GM23248 (cell line): ENCODE measurements at regions not wholly inside any gene's neighbourhood (a gene's known extent, or its start where the extent isn't known, plus 50 kb on each side); places are given as distances from the start of the nearest gene placed in this dataset.
"Not testable (repeated sequence)": the region's sequence is repeated elsewhere in the genome, so short reads cannot be mapped to it uniquely, and the experiment has no call there.

Experiments
- DNase-seq: peaks from one replicate; pipeline ENCODE4 v3.0.0-alpha.2; 2015
- H2AFZ ChIP-seq: fragments of 200-600 bp; sonication (generic); 2 replicates; pipeline ENCODE4 v1.6.1; 2016; ENCODE audit warnings: antibody characterized with exemption
- H3F3A ChIP-seq: fragments of 200-600 bp; sonication (generic); 2 replicates; pipeline ENCODE4 v1.6.1; 2016; ENCODE audit warnings: mild to moderate bottlenecking, antibody characterized with exemption, mixed run types; ENCODE audit not compliant: insufficient read depth
- H3K27ac ChIP-seq: fragments of 200-600 bp; sonication (generic); 2 replicates; pipeline ENCODE4 v1.5.1; 2016; ENCODE audit warnings: mild to moderate bottlenecking
- H3K27me3 ChIP-seq: fragments of 200-600 bp; sonication (generic); replicated peaks from 2 replicates; pipeline ENCODE4 v1.6.1; 2016; ENCODE audit warnings: mild to moderate bottlenecking; ENCODE audit not compliant: insufficient read depth
- H3K36me3 ChIP-seq: fragments of 200-600 bp; sonication (generic); 2 replicates; pipeline ENCODE4 v1.6.1; 2016; ENCODE audit warnings: low read depth, mild to moderate bottlenecking
- H3K4me1 ChIP-seq: fragments of 200-600 bp; sonication (generic); 2 replicates; pipeline ENCODE4 v1.6.1; 2016; ENCODE audit warnings: mild to moderate bottlenecking; ENCODE audit not compliant: insufficient read depth
- H3K4me2 ChIP-seq: fragments of 200-600 bp; sonication (generic); one replicate; pipeline ENCODE4 v1.6.1; 2016; ENCODE audit warnings: mild to moderate bottlenecking; ENCODE audit not compliant: unreplicated experiment
- H3K4me3 ChIP-seq: fragments of 200-600 bp; sonication (generic); 2 replicates; pipeline ENCODE4 v1.5.1; 2016; ENCODE audit warnings: mild to moderate bottlenecking
- H3K79me2 ChIP-seq: fragments of 200-600 bp; sonication (generic); 2 replicates; pipeline ENCODE4 v1.6.1; 2016; ENCODE audit warnings: mild to moderate bottlenecking; ENCODE audit not compliant: insufficient read depth
- H3K9ac ChIP-seq: fragments of 200-600 bp; sonication (generic); 2 replicates; pipeline ENCODE4 v1.6.1; 2016; ENCODE audit warnings: mild to moderate bottlenecking
- H3K9me2 ChIP-seq: fragments of 200-600 bp; sonication (generic); 2 replicates; pipeline ENCODE4 v1.6.1; 2016; ENCODE audit warnings: mixed run types, mild to moderate bottlenecking, moderate library complexity; ENCODE audit not compliant: insufficient read depth
- H3K9me3 ChIP-seq: fragments of 200-600 bp; sonication (generic); one replicate; pipeline ENCODE4 v1.6.1; 2017; ENCODE audit warnings: low read depth
- H4K20me1 ChIP-seq: fragments of 200-600 bp; sonication (generic); 2 replicates; pipeline ENCODE4 v1.6.0; 2016; ENCODE audit not compliant: insufficient read depth
- EZH2 ChIP-seq: fragments of 200-600 bp; sonication (generic); IDR thresholded peaks from 2 replicates; pipeline ENCODE4 v1.6.1; 2018; ENCODE audit warnings: antibody characterized with exemption, mild to moderate bottlenecking; ENCODE audit not compliant: insufficient read depth, poor library complexity, severe bottlenecking
- EZH2phosphoT487 ChIP-seq: fragments of 200-600 bp; sonication (generic); IDR thresholded peaks from 2 replicates; pipeline ENCODE4 v1.6.1; 2018; ENCODE audit warnings: antibody characterized with exemption, moderate library complexity, mild to moderate bottlenecking, low read depth; ENCODE audit not compliant: insufficient read depth
- WGBS, 2 experiments: methylation state at CpG; one replicate each; pipeline ENCODE4 v1.1.6; 2015 to 2017; ENCODE audit warnings: low lambda C conversion rate in 2 of 2, low coverage in 1 of 2; ENCODE audit errors: missing lambda C conversion rate in 2 of 2; 5-methylcytosine and 5-hydroxymethylcytosine counted together
- in situ Hi-C: fragments of 300-500 bp; cut with MboI; formaldehyde crosslinking; loops from 2 replicates; pipeline ENCODE4 v1.15.0; 2020

DNA sequence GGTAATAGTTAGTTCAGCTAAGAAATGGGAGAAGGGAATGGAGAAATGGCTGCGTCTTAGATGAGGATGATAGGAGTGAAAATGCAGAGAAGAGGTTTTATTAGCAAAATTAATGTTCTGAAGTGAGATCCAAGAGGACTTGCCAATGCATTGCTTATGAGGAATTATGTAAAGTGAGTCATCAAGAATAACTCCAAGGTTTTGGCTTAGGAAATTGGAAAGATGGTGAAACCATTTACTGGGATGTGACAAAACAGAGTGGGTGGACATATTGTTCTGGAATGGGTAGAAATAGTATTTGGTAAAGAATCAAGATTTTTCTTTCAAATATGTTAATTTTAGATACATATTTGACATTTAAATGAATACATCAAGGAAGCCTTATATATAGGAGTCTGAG lies 306.6 kb upstream of the CYRIA start:
- 21 to 24% methylated on average over 1 of the region's 1 CpG for WGBS, 2 experiments
- no peak for TF ChIP-seq EZH2
- no peak for TF ChIP-seq EZH2phosphoT487
- no peaks in the 10 kb centered on the region for H3K9me2 ChIP-seq

DNA sequence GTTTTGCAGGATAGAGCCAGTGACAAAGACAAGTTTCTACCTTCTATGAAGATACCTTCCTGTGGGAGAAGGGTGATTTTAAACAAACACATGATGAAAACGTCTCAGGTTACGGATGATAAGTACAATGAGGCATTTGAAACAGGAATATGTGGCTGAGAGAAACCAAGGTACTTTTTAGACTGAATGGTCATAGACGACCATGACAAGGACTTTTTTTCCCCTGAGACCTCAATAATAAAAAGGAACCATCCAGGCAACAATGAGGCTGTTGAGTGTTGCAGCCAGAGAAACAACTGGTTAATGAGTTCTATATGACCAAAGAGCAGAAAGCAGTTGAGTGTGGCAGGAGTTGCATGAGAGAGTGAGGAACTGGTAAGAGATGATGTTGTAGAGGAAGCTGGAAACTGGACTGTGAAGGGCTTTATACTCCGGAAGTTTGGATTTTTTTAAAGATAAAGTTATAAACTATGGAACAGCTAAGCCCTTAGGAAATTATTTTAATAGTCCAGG lies 306.1 kb upstream of the CYRIA start:
- Histone ChIP-seq H3K27me3 (no peaks in the 10 kb centered on the region), H3K36me3 (no peaks in the 10 kb centered on the region), H3K9me2 (no peaks in the 10 kb centered on the region), H2AFZ (no peak overlapping the region), H3K4me3 (no peak overlapping the region), H3K27ac (no peak overlapping the region), H3F3A (no peaks in the 10 kb centered on the region), H4K20me1 (no peaks in the 10 kb centered on the region), H3K79me2 (no peaks in the 10 kb centered on the region), H3K9ac (no peak overlapping the region), H3K4me2 (no peak overlapping the region), H3K4me1 (no peaks in the 10 kb centered on the region), H3K9me3 (no peaks in the 10 kb centered on the region)
- 16 to 22% methylated on average over 4 of the region's 4 CpGs for WGBS, 2 experiments
- no peak for DNase-seq
- TF ChIP-seq EZH2 (no peak), EZH2phosphoT487 (no peak)
- in situ Hi-C loops: no loop called here

More for the DNA sequence above, 306.6 kb upstream of the CYRIA start:
- Histone ChIP-seq H3K4me3 (no peak overlapping the region), H3K4me2 (no peak overlapping the region), H3K4me1 (no peaks in the 10 kb centered on the region), H2AFZ (no peak overlapping the region), H3K36me3 (no peaks in the 10 kb centered on the region), H3K9me3 (no peaks in the 10 kb centered on the region), H3F3A (no peaks in the 10 kb centered on the region), H3K79me2 (no peaks in the 10 kb centered on the region), H3K27ac (no peak overlapping the region), H3K9ac (no peak overlapping the region), H3K27me3 (no peaks in the 10 kb centered on the region), H4K20me1 (no peaks in the 10 kb centered on the region)
- in situ Hi-C loops: no loop called here
- DNase-seq: peak; percentile 11

DNA sequence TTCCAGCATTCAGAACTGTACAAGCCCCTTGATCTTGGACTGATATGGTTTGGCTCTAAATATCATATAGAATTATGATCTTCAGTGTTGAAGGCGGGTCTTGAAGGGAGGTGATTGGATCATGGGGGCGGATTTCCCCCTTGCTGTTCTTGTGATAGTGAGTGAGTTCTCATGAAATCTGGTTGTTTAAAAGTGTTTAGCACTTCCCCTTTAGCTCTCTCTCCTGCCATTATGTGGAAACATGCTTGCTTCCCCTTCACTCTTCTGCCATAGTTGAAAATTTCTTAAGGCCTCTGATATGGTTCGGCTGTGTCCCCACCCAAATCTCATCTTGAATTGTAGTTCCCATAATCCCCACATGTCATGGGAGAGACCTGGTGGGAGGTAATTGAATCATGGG lies 305.3 kb upstream of the CYRIA start:
- H3K27ac ChIP-seq, H2AFZ ChIP-seq, DNase-seq, H3K9me2 ChIP-seq, H3K4me2 ChIP-seq, H3K79me2 ChIP-seq, in situ Hi-C loops, H4K20me1 ChIP-seq, H3K4me3 ChIP-seq, H3K9me3 ChIP-seq, H3K27me3 ChIP-seq, H3F3A ChIP-seq, H3K9ac ChIP-seq, H3K4me1 ChIP-seq, H3K36me3 ChIP-seq: not testable (repeated sequence)
- 23 to 34% methylated on average over 3 of the region's 3 CpGs for WGBS, 2 experiments

DNA sequence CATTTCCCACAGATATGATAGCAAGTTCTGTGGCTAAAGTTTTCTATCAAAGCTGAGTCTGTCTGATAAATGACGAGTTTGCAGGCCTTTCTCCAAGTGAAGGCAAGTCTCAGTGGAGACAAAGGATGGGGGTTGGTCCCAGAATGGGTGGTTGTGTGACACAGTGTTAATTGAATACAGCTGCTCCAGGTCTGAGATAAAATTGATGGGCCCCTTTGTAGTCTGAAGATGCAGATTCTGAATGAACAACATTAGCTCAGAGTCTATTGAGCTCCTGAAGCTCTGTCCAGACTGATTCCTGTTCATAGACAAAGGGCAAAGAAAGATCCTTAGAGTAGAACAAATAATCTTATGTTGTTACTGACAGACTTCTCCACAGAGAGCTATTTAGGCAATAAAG lies 296.9 kb upstream of the CYRIA start:
- no peak overlapping the region for H3K4me3 ChIP-seq
- no peak overlapping the region for H3K4me2 ChIP-seq
- H3K27me3 ChIP-seq: no peaks in the 10 kb centered on the region
- DNase-seq: no peak
- no peaks in the 10 kb centered on the region for H3K79me2 ChIP-seq
- no peaks in the 10 kb centered on the region for H3K36me3 ChIP-seq
- no peaks in the 10 kb centered on the region for H3K9me3 ChIP-seq
- no peak overlapping the region for H2AFZ ChIP-seq
- no peaks in the 10 kb centered on the region for H3K4me1 ChIP-seq
- H3K9me2 ChIP-seq: no peaks in the 10 kb centered on the region
- H3K27ac ChIP-seq: no peak overlapping the region
- in situ Hi-C loops: no loop called here
- no peaks in the 10 kb centered on the region for H3F3A ChIP-seq
- TF ChIP-seq EZH2phosphoT487 (no peak), EZH2 (no peak)
- WGBS, 2 experiments: 8 to 12% methylated on average over 1 of the region's 1 CpG
- H3K9ac ChIP-seq: no peak overlapping the region
- no peaks in the 10 kb centered on the region for H4K20me1 ChIP-seq

DNA sequence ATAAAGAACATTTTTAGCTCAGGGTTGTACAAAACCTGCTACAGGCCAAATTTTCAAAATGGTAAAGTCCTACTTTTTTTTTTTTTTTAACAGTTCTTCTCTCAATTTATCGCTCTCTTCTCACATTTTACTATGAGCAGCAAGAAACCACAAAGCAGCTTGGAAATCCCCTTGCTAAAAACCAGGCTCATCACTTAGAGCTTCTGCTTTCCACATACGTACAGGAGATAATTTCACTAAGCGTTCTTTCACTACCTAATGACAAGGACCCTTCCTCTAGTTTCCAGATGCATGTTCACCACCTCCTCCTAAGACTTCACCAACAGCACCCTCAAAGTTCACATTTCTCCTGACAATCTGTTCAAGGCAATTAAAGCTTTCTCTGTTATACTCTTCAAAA lies 294.9 kb upstream of the CYRIA start:
- Histone ChIP-seq H3K4me3 (no peak overlapping the region), H3K27ac (no peak overlapping the region), H3K27me3 (no peaks in the 10 kb centered on the region), H3F3A (no peaks in the 10 kb centered on the region), H4K20me1 (no peaks in the 10 kb centered on the region), H3K79me2 (no peaks in the 10 kb centered on the region), H3K9ac (no peak overlapping the region), H3K9me2 (no peaks in the 10 kb centered on the region), H3K9me3 (no peaks in the 10 kb centered on the region), H2AFZ (no peak overlapping the region), H3K36me3 (no peaks in the 10 kb centered on the region), H3K4me1 (no peaks in the 10 kb centered on the region), H3K4me2 (no peak overlapping the region)
- in situ Hi-C loops: no loop called here
- DNase-seq: no peak
- WGBS, 2 experiments: 53 to 64% methylated on average over 3 of the region's 3 CpGs
- no peak for TF ChIP-seq EZH2phosphoT487
- TF ChIP-seq EZH2: no peak
